Ovary (tissue), 3 donors: ENCODE measurements at regions not wholly inside any gene's neighbourhood (a gene's known extent, or its start where the extent isn't known, plus 50 kb on each side); places are given as distances from the start of the nearest gene placed in this dataset.

Source experiments
- EP300 ChIP-seq: sonication (generic); formaldehyde crosslinking; IDR thresholded peaks from one replicate; pipeline ENCODE4 v1.6.1; 2017; ENCODE audit warnings: antibody characterized with exemption
- POLR2A ChIP-seq: fragments of 450-650 bp; IDR thresholded peaks from one replicate; pipeline ENCODE4 v1.6.1; 2017; ENCODE audit warnings: antibody characterized with exemption, mild to moderate bottlenecking, moderate library complexity
- TF ChIP-seq, protein P1 (sequence below), 3 donors: fragments of 450-650 bp in 2 of 3; fragments of 200-600 bp in 1 of 3; IDR thresholded peaks; one replicate each; pipeline versions ENCODE4 v1.5.1 to v1.8.0; 2016 to 2022; ENCODE audit warnings: antibody characterized with exemption in 3 of 3, mild to moderate bottlenecking in 1 of 3
- donor health status: DM: no; HTN: no; CAD: no.

DNA sequence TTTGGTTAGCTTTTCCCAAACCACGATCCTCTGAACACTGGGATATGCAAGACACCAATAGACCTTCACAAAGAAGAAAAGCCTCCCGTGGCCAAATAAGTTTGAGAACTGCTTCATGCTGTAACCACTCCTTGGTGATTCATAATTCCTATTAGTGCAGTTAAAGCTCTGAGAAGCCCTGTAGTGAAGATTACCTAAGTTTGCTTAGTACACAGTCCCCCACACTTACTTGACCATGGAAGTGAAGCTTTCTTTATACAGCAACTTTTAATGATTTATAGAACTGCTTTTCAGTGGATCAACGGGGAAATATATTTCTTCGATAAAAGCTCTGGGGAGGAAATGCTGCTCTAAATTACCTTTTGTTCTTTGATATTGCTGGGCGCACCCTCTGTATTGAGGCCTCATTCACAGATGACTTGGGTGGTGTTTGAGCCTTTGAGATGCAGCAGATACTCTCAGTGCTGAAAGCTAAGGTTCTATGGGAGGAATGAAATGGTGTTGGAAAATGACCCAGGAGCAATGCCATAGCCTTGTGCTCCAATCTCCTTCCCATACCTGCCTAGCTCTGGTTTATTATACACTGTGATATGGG, 67.4 kb downstream of the CBLL2 start:
- TF ChIP-seq, protein P1, sequence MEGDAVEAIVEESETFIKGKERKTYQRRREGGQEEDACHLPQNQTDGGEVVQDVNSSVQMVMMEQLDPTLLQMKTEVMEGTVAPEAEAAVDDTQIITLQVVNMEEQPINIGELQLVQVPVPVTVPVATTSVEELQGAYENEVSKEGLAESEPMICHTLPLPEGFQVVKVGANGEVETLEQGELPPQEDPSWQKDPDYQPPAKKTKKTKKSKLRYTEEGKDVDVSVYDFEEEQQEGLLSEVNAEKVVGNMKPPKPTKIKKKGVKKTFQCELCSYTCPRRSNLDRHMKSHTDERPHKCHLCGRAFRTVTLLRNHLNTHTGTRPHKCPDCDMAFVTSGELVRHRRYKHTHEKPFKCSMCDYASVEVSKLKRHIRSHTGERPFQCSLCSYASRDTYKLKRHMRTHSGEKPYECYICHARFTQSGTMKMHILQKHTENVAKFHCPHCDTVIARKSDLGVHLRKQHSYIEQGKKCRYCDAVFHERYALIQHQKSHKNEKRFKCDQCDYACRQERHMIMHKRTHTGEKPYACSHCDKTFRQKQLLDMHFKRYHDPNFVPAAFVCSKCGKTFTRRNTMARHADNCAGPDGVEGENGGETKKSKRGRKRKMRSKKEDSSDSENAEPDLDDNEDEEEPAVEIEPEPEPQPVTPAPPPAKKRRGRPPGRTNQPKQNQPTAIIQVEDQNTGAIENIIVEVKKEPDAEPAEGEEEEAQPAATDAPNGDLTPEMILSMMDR (IDR thresholded peaks at IDR 0.05) = no peak
- TF ChIP-seq POLR2A (no peak), EP300 (no peak)
